Body of pancreas (tissue), 4 donors: ENCODE measurements at regions not wholly inside any gene's neighbourhood (a gene's known extent, or its start where the extent isn't known, plus 50 kb on each side); places are given as distances from the start of the nearest gene placed in this dataset.

Source experiments
- POLR2A ChIP-seq, 3 donors: fragments of 450-650 bp; IDR thresholded peaks; one replicate each; pipeline ENCODE4 v1.6.1; 2016; ENCODE audit warnings: antibody characterized with exemption in 3 of 3, mild to moderate bottlenecking in 2 of 3
- TF ChIP-seq, protein P1 (sequence below), 7 experiments: fragments of 450-650 bp in 4 of 7; fragments of 200-600 bp in 3 of 7; sonication (generic) in 3 of 7; IDR thresholded peaks; one replicate each; pipeline ENCODE4 v1.5.1; 2016 to 2019; ENCODE audit warnings: antibody characterized with exemption in 7 of 7

DNA sequence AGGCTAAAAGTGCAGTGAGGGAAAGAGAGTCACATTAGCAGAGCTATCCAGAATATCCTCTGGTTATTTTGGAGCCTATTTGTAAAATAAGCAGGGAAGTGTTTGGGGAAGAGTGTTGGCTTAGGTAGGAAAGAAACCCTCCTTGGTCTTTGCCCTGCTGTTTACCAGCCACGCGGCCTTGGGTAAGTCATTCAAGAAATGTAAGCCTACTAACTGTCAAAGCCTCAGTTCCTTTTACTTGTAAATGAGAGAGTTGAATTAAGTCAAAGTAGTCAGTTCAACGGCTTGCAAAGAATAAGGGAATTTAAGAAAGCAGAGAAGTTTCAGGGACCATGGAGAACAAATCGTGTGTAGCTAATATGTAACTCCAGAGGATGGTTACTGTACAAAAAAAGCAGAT is 75.8 kb upstream of the TNC start:
- TF ChIP-seq, protein P1, sequence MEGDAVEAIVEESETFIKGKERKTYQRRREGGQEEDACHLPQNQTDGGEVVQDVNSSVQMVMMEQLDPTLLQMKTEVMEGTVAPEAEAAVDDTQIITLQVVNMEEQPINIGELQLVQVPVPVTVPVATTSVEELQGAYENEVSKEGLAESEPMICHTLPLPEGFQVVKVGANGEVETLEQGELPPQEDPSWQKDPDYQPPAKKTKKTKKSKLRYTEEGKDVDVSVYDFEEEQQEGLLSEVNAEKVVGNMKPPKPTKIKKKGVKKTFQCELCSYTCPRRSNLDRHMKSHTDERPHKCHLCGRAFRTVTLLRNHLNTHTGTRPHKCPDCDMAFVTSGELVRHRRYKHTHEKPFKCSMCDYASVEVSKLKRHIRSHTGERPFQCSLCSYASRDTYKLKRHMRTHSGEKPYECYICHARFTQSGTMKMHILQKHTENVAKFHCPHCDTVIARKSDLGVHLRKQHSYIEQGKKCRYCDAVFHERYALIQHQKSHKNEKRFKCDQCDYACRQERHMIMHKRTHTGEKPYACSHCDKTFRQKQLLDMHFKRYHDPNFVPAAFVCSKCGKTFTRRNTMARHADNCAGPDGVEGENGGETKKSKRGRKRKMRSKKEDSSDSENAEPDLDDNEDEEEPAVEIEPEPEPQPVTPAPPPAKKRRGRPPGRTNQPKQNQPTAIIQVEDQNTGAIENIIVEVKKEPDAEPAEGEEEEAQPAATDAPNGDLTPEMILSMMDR (IDR thresholded peaks at IDR 0.05): no peak
- no peak for TF ChIP-seq POLR2A (IDR thresholded peaks at IDR 0.05)
